NB4 (cell line): ENCODE measurements at regions not wholly inside any gene's neighbourhood (a gene's known extent, or its start where the extent isn't known, plus 50 kb on each side); places are given as distances from the start of the nearest gene placed in this dataset.
"Not testable (repeated sequence)": the region's sequence is repeated elsewhere in the genome, so short reads cannot be mapped to it uniquely, and the experiment has no call there.

ENCODE experiments used
- DNase-seq: peaks from one replicate; pipeline ENCODE4 v3.0.0; 2010; ENCODE audit warnings: low read depth
- H3K4me3 ChIP-seq: one replicate; pipeline ENCODE4 v1.5.1; 2011; ENCODE audit warnings: mild to moderate bottlenecking, low read depth, low read length, moderate library complexity
- MYC ChIP-seq: IDR thresholded peaks from 2 replicates; pipeline ENCODE4 v1.6.1; 2011; ENCODE audit warnings: low read depth, low read length
- POLR2A ChIP-seq: IDR thresholded peaks from 2 replicates; pipeline ENCODE4 v1.6.1; 2011; ENCODE audit warnings: mild to moderate bottlenecking; ENCODE audit not compliant: insufficient read length; ENCODE audit errors: extremely low read depth
- TF ChIP-seq, protein P1 (sequence below): IDR thresholded peaks from one replicate; pipeline ENCODE4 v1.5.1; 2012; ENCODE audit warnings: low read depth, low read length
- TF ChIP-seq, protein P2 (sequence below): IDR thresholded peaks from 2 replicates; pipeline ENCODE4 v1.6.1; 2011; ENCODE audit warnings: low read depth, low read length

DNA sequence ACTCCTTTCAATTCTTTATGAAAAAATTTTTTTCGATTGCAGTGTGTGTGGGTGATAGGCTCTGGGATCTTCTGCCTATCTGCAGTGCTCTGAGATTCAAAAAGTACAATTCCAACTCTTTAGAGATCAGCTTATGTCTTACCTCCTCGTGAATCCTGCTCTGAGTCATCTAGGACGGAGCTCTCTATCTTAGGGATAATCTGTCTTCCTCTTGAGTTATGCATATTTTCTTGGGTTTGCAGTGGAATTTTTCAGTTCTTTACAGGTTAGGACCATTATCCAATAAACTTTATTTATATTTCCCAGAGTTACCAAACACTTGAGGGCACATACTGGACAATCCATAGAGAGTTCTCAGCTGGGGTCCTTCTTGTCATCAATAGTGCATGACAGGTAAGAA, 428.6 kb downstream of the ACTR3B start:
- TF ChIP-seq MYC: no peak
- TF ChIP-seq, protein P1, sequence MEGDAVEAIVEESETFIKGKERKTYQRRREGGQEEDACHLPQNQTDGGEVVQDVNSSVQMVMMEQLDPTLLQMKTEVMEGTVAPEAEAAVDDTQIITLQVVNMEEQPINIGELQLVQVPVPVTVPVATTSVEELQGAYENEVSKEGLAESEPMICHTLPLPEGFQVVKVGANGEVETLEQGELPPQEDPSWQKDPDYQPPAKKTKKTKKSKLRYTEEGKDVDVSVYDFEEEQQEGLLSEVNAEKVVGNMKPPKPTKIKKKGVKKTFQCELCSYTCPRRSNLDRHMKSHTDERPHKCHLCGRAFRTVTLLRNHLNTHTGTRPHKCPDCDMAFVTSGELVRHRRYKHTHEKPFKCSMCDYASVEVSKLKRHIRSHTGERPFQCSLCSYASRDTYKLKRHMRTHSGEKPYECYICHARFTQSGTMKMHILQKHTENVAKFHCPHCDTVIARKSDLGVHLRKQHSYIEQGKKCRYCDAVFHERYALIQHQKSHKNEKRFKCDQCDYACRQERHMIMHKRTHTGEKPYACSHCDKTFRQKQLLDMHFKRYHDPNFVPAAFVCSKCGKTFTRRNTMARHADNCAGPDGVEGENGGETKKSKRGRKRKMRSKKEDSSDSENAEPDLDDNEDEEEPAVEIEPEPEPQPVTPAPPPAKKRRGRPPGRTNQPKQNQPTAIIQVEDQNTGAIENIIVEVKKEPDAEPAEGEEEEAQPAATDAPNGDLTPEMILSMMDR: no peak
- H3K4me3 ChIP-seq: no peak overlapping the region
- no peak for DNase-seq

DNA sequence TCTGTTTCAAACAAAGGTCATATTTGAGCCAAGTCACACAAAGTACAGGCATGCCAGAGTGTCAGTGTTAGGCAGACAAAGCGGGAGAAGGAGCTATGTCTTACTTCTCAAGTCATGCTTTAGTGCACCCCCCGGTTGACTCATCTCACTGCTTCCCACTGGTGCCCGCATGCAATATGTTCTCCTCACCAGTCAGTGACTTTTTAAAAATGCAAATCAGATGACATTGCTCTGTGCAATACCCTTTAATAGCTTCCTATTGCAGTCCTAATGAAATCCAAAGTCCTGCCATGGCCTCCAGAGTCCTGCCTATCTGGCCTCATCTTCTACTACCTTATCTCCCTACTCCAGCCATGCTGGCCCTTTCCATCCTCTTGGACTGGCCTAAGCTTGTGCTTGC, 429.1 kb downstream of the ACTR3B start:
- DNase-seq: no peak
- H3K4me3 ChIP-seq: no peak overlapping the region
- TF ChIP-seq POLR2A (no peak), MYC (no peak)
- TF ChIP-seq, protein P1: no peak
- TF ChIP-seq, protein P2, sequence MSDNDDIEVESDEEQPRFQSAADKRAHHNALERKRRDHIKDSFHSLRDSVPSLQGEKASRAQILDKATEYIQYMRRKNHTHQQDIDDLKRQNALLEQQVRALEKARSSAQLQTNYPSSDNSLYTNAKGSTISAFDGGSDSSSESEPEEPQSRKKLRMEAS: no peak

DNA sequence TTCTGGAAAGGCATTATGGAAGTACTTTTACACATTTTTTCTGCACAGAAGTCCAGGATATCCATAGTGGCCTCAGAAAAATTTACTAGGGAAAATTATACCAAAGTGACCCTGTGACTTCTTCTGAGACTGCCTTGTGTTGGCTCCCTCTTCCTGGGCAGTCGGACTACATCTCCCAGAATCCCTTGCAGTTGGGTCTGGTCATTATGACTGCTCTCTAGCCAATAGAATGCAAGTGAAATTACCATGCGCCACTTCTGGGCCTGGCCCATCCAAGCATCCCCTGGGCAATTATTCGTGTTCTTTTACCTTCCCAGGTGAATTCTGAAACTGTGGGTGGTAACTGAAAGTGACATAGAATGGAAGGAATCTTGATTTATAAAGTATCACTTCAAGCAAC, 430.9 kb downstream of the ACTR3B start:
- TF ChIP-seq MYC (no peak), POLR2A (no peak)
- TF ChIP-seq, protein P2: no peak
- TF ChIP-seq, protein P1: no peak
- peak; percentile 40 for DNase-seq
- no peak overlapping the region for H3K4me3 ChIP-seq

DNA sequence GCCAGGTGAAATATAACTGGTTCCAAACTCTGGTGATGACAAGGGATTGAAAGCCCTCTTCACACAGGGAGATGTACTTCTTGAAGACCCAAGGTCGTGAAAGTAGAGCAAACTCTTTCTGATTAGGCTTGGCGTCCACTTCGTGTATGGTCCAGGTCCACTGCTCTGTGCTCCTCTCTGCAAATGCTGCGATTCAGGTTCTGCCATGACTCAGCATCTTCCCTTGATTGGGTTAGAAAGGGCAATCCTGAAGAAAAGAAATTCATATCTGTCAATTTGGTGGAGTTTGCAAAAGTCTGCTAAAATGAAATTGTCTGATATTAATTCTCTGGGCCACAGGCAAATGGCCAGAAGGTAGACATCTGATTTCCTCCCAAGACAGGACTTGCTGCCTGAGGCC, 431.4 kb downstream of the ACTR3B start:
- DNase-seq: no peak
- no peak for TF ChIP-seq MYC

DNA sequence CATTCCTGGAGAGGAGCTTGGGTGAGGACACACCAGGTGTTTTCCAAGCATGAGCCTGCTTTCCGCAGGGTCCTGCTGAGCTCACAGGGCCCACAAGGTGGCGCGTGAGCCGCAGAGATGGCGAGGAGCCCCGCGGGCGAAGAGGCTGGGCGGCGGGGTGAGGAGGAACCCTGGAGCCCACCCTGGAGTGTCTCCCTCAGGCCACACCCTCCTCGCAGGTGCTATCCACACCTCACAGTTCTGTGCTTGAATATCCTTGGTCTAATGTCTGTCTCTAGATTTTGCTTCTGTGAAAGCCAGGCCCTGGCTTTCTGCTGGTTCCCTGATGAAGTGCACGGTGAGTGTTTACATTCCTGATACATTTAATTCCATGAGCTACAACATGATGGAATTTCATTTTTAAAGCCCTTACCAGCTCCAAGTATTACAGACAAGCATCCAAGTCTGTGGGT, 433.6 kb downstream of the ACTR3B start:
- DNase-seq: peak; percentile 33
- TF ChIP-seq, protein P1: peak; percentile 73
- TF ChIP-seq POLR2A (no peak), MYC (no peak)
- no peak overlapping the region for H3K4me3 ChIP-seq

More for the DNA sequence above, 431.4 kb downstream of the ACTR3B start:
- no peak overlapping the region for H3K4me3 ChIP-seq

DNA sequence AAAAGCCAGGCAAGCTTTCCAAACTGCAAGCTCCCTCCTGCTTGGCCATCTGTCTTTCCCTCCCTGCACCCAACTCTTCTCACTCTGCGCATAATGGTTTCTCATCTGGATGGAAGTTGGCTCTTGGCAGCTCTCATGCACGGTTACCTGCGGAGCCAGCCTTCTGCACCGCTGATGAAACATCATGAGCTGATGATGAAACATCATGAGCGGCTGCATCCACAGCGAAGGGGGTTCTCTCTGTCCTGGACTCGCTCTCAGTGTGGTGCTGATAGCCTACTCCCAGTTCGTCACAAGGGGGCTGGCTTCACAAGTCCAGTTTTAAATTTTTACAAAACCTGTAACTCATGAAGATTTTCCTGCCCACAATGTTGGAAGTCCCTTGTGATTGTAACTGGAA, 457.5 kb downstream of the ACTR3B start:
- TF ChIP-seq MYC: no peak
- TF ChIP-seq, protein P2: no peak
- H3K4me3 ChIP-seq: no peak overlapping the region
- DNase-seq: no peak

DNA sequence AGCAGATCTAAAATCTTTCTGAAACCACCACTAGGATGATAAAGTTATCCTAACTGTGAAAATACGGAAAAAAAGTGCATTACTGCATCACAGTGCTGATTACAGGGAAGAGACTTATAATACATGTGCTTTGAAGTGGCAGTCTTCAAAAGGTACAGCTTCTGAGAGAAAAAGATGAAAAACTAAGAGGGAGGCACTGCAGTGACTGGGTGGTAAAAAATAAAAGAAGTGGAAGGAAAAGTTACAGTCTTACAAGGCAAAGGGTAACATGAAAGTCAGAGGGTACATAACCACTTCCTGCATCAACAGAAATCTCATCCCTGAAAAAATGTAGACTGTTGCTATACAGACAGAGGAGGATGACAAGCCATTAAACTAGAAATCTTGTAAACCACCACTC, 465.3 kb downstream of the ACTR3B start:
- H3K4me3 ChIP-seq: no peak overlapping the region
- TF ChIP-seq, protein P1: no peak
- TF ChIP-seq MYC (no peak), POLR2A (no peak)
- TF ChIP-seq, protein P2: no peak
- no peak for DNase-seq

DNA sequence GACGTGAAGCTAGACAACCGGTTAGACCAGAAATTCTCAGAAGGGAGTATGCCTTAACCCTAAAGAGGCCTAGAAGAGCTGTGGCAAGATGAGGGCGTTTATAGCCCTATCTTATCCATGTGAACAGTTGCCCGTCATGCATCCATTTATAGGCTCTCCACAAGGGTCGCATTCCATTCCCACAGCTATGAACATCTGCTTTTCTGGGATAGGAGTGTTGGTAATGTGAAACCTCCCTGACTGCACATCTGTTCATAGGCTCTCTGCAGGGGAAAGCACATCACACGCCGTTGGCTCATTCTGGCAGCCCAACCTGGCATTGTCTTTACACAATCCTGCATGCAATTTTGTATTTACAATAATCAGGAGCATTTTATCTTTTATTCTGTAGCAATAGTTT, 485.6 kb downstream of the ACTR3B start:
- not testable (repeated sequence) for H3K4me3 ChIP-seq, DNase-seq
